ENCODE measurements at regions not wholly inside any gene's neighbourhood (a gene's known extent, or its start where the extent isn't known, plus 50 kb on each side); places are given as distances from the start of the nearest gene placed in this dataset.
"Not testable (repeated sequence)": the region's sequence is repeated elsewhere in the genome, so short reads cannot be mapped to it uniquely, and the experiment has no call there.

DNA sequence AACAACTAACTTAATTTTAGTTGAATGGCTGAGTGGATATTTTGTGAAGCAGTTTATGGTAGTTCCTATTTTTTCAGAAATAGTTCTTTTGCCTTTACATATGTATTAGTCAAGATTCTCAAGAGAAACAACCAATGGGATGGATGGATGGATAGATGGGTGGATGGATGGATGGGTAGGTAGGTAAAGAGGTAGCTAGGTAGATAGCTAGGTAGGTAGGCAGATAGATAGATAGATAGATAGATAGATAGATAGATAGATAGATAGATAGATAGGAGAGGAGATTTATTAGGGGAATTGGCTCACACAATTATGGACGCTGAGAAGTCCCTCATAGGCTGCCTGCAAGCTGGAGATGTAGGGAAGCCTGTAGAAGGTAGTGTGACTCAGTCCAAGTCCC lies 74.0 kb upstream of the NUDT6 start:
- no peaks in the 10 kb centered on the region for H3K4me1 Mint-ChIP-seq
- peaks cover 9 to 15% of the 10 kb centered on the region in 2 donors for H3K36me3 Mint-ChIP-seq

GRCh38 chr4:122997463-122998101 lies 75.2 kb upstream of the NUDT6 start:
- H3K27me3 ChIP-seq (ENCODE audit: control insufficient read depth in 2 of 2, insufficient read depth in 2 of 2, low read length in 2 of 2): no peaks in the 10 kb centered on the region
- no peak overlapping the region for H3K27ac ChIP-seq (ENCODE audit: low read depth in 1 of 2, low read length in 2 of 2)
- WGBS (ENCODE audit: insufficient coverage): no CpG with 5 or more reads among the region's 2 CpGs
- no peaks in the 10 kb centered on the region for H3K27me3 Mint-ChIP-seq (ENCODE audit: low read depth in 3 of 3)
- H3K4me1 Mint-ChIP-seq: no peaks in the 10 kb centered on the region
- H3K27ac Mint-ChIP-seq: no peak overlapping the region
- no peak overlapping the region for H3K4me3 ChIP-seq (replicated peaks in 1 of 3; ENCODE audit: low read depth in 2 of 3, low read length in 3 of 3)
- no peaks in the 10 kb centered on the region for H3K36me3 ChIP-seq (replicated peaks in 1 of 2; ENCODE audit: control insufficient read depth in 1 of 2, insufficient read depth in 2 of 2, low read length in 2 of 2)
- H3K9ac ChIP-seq (ENCODE audit: insufficient read depth, low read length, poor library complexity, severe bottlenecking): no peak overlapping the region
- H3K9me3 Mint-ChIP-seq: peaks cover 1 to 6% (median 3%) of the 10 kb centered on the region in 7 donors
- H3K4me1 ChIP-seq (ENCODE audit: control insufficient read depth in 1 of 2, insufficient read depth in 2 of 2, low read length in 2 of 2): no peaks in the 10 kb centered on the region
- intact Hi-C loops (cut with micrococcal nuclease): no loop called here
- H3K9me3 ChIP-seq (replicated peaks in 1 of 2; ENCODE audit: control insufficient read depth in 1 of 2, insufficient read depth in 1 of 2, low read length in 2 of 2): no peaks in the 10 kb centered on the region
- no peak overlapping the region for H3K4me3 Mint-ChIP-seq
- DNase-seq: no peak
- H3K4me2 ChIP-seq (replicated peaks; ENCODE audit: extremely low read depth, low read length, poor library complexity, severe bottlenecking): no peak overlapping the region
- no peaks in the 10 kb centered on the region for H3K79me2 ChIP-seq (ENCODE audit: insufficient read depth, low read length)
- TF ChIP-seq, protein P1, sequence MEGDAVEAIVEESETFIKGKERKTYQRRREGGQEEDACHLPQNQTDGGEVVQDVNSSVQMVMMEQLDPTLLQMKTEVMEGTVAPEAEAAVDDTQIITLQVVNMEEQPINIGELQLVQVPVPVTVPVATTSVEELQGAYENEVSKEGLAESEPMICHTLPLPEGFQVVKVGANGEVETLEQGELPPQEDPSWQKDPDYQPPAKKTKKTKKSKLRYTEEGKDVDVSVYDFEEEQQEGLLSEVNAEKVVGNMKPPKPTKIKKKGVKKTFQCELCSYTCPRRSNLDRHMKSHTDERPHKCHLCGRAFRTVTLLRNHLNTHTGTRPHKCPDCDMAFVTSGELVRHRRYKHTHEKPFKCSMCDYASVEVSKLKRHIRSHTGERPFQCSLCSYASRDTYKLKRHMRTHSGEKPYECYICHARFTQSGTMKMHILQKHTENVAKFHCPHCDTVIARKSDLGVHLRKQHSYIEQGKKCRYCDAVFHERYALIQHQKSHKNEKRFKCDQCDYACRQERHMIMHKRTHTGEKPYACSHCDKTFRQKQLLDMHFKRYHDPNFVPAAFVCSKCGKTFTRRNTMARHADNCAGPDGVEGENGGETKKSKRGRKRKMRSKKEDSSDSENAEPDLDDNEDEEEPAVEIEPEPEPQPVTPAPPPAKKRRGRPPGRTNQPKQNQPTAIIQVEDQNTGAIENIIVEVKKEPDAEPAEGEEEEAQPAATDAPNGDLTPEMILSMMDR (IDR thresholded peaks at IDR 0.05): no peak
- no peaks in the 10 kb centered on the region for H4K20me1 ChIP-seq (ENCODE audit: insufficient read depth, low read length)
- H3K36me3 Mint-ChIP-seq: peaks cover 10 to 14% of the 10 kb centered on the region in 2 donors
- no peak overlapping the region for H2AFZ ChIP-seq (ENCODE audit: insufficient read depth, low read depth, low read length, poor library complexity, severe bottlenecking)

More for the DNA sequence above, 74.0 kb upstream of the NUDT6 start:
- Histone ChIP-seq H3K4me1 (ENCODE audit: control insufficient read depth in 1 of 2, insufficient read depth in 2 of 2, low read length in 2 of 2) (no peaks in the 10 kb centered on the region), H3K27me3 (ENCODE audit: control insufficient read depth in 2 of 2, insufficient read depth in 2 of 2, low read length in 2 of 2) (no peaks in the 10 kb centered on the region), H3K79me2 (ENCODE audit: insufficient read depth, low read length) (no peaks in the 10 kb centered on the region), H2AFZ (ENCODE audit: insufficient read depth, low read depth, low read length, poor library complexity, severe bottlenecking) (no peak overlapping the region), H3K4me3 (replicated peaks in 1 of 3; ENCODE audit: low read depth in 2 of 3, low read length in 3 of 3) (no peak overlapping the region), H3K4me2 (replicated peaks; ENCODE audit: extremely low read depth, low read length, poor library complexity, severe bottlenecking) (no peak overlapping the region), H3K9ac (ENCODE audit: insufficient read depth, low read length, poor library complexity, severe bottlenecking) (no peak overlapping the region), H4K20me1 (ENCODE audit: insufficient read depth, low read length) (no peaks in the 10 kb centered on the region), H3K27ac (ENCODE audit: low read depth in 1 of 2, low read length in 2 of 2) (no peak overlapping the region), H3K36me3 (replicated peaks in 1 of 2; ENCODE audit: control insufficient read depth in 1 of 2, insufficient read depth in 2 of 2, low read length in 2 of 2) (no peaks in the 10 kb centered on the region), H3K9me3 (replicated peaks in 1 of 2; ENCODE audit: control insufficient read depth in 1 of 2, insufficient read depth in 1 of 2, low read length in 2 of 2) (no peaks in the 10 kb centered on the region)
- peaks cover 0 to 5% (median 3%) of the 10 kb centered on the region in 7 donors for H3K9me3 Mint-ChIP-seq
- H3K27me3 Mint-ChIP-seq (ENCODE audit: low read depth in 3 of 3): no peaks in the 10 kb centered on the region
- TF ChIP-seq, protein P1 (IDR thresholded peaks at IDR 0.05): no peak
- intact Hi-C loops (cut with micrococcal nuclease): no loop called here
- no peak overlapping the region for H3K4me3 Mint-ChIP-seq
- no peak overlapping the region for H3K27ac Mint-ChIP-seq
- WGBS (ENCODE audit: insufficient coverage): 78% methylated on average over 1 of the region's 1 CpG
- DNase-seq: no peak

DNA sequence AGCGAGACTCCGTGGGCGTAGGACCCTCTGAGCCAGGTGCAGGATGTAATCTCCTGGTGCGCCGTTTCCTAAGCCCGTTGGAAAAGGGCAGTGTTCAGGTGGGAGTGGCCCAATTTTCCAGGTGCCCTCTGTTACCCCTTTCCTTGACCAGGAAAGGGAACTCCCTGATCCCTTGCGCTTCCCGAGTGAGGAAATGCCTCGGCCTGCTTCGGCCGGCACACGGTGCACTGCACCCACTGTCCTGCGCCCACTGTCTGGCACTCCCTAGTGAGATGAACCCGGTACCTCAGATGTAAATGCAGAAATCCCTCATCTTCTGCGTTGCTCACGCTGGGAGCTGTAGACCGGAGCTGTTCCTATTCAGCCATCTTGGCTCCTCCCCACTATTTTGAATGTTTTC lies 81.7 kb upstream of the NUDT6 start:
- WGBS (ENCODE audit: insufficient coverage): over 99% methylated on average over 16 of the region's 17 CpGs
- H3K27me3 ChIP-seq (ENCODE audit: control insufficient read depth in 2 of 2, insufficient read depth in 2 of 2, low read length in 2 of 2); H3K27me3 Mint-ChIP-seq (ENCODE audit: low read depth in 3 of 3); DNase-seq; H3K27ac Mint-ChIP-seq; H3K4me1 ChIP-seq (ENCODE audit: control insufficient read depth in 1 of 2, insufficient read depth in 2 of 2, low read length in 2 of 2); H3K4me2 ChIP-seq (replicated peaks; ENCODE audit: extremely low read depth, low read length, poor library complexity, severe bottlenecking); H3K27ac ChIP-seq (ENCODE audit: low read depth in 1 of 2, low read length in 2 of 2); H4K20me1 ChIP-seq (ENCODE audit: insufficient read depth, low read length); H3K9ac ChIP-seq (ENCODE audit: insufficient read depth, low read length, poor library complexity, severe bottlenecking); intact Hi-C loops (cut with micrococcal nuclease); H3K36me3 ChIP-seq (replicated peaks in 1 of 2; ENCODE audit: control insufficient read depth in 1 of 2, insufficient read depth in 2 of 2, low read length in 2 of 2); H2AFZ ChIP-seq (ENCODE audit: insufficient read depth, low read depth, low read length, poor library complexity, severe bottlenecking); H3K4me3 ChIP-seq (replicated peaks in 1 of 3; ENCODE audit: low read depth in 2 of 3, low read length in 3 of 3); H3K4me1 Mint-ChIP-seq; H3K4me3 Mint-ChIP-seq; H3K79me2 ChIP-seq (ENCODE audit: insufficient read depth, low read length): not testable (repeated sequence)
- Mint-ChIP-seq H3K9me3 (peaks cover 14 to 33% (median 25%) of the 10 kb centered on the region in 7 donors), H3K36me3 (peaks cover 29 to 48% of the 10 kb centered on the region in 2 donors)
- peaks cover 0 to 11% of the 10 kb centered on the region in 2 donors for H3K9me3 ChIP-seq (replicated peaks in 1 of 2; ENCODE audit: control insufficient read depth in 1 of 2, insufficient read depth in 1 of 2, low read length in 2 of 2)
